Hematopoietic multipotent progenitor cell treated with erythropoietin and hydrocortisone succinate and interleukin-3 and kit ligand, for 4 days (in vitro differentiated cells): ENCODE measurements at regions not wholly inside any gene's neighbourhood (a gene's known extent, or its start where the extent isn't known, plus 50 kb on each side); places are given as distances from the start of the nearest gene placed in this dataset.

Experiments
- DNase-seq: peaks from one replicate; pipeline ENCODE4 v3.0.0-alpha.2; 2015

- peak; percentile 65 for DNase-seq
Observed at GRCh38 chr12:48286665-48287064, 64.1 kb downstream of the ZNF641 start.

GRCh38 chr12:48285751-48286650 is 64.7 kb downstream of the ZNF641 start:
- DNase-seq, result peak; percentile 31

GRCh38 chr12:48281811-48282210 is 68.9 kb downstream of the ZNF641 start:
- no peak for DNase-seq

- DNase-seq, result no peak
Observed at GRCh38 chr12:48280572-48280971, 70.1 kb downstream of the ZNF641 start.

- no peak for DNase-seq
Observed at GRCh38 chr12:48279601-48280000, 71.1 kb downstream of the ZNF641 start.

- DNase-seq, result peak; percentile 62
Observed at GRCh38 chr12:48279101-48279500, 71.6 kb downstream of the ZNF641 start.

GRCh38 chr12:48276621-48277020 is 73.5 kb upstream of the OR10AD1 start:
- no peak for DNase-seq

- DNase-seq, result no peak
Observed at GRCh38 chr12:48266826-48267225, 63.7 kb upstream of the OR10AD1 start.

GRCh38 chr12:48265777-48266176 is 62.7 kb upstream of the OR10AD1 start:
- DNase-seq, result no peak

GRCh38 chr12:48263617-48264016 is 60.5 kb upstream of the OR10AD1 start:
- DNase-seq, result peak; percentile 14

- DNase-seq, result no peak
Observed at GRCh38 chr12:48261773-48262172, 58.7 kb upstream of the OR10AD1 start.
